ENCODE measurements at regions not wholly inside any gene's neighbourhood (a gene's known extent, or its start where the extent isn't known, plus 50 kb on each side); places are given as distances from the start of the nearest gene placed in this dataset.
"Not testable (repeated sequence)": the region's sequence is repeated elsewhere in the genome, so short reads cannot be mapped to it uniquely, and the experiment has no call there.

DNA sequence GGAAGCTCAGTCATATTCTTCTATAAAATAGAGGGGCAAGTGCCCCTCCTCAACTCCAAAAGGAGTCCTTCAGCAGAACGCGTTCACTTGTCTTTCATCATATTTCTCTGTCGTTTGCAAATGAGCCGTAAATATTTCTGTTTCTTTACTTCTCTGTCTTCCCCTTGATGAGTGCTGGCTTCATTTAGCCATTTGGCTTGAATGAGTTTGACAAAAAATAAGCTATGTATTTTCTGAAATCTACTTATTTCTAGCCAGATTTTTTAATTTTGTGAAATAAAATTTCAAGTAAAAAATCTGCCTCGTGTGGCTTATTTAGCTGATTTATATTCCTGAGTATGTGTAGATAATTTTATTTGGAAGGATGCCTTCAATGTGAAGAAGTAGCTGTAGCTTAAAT, 170.8 kb upstream of the DGKB start:
- H3K27ac ChIP-seq = no peak overlapping the region
- WGBS, 2 donors = 64 to 67% methylated on average over 5 of the region's 5 CpGs
- no peak for TF ChIP-seq POLR2A (IDR thresholded peaks at IDR 0.05)
- no peak for TF ChIP-seq CTCF (IDR thresholded peaks at IDR 0.05)
- no peaks in the 10 kb centered on the region for H3K9me3 ChIP-seq
- H3K27me3 ChIP-seq = no peaks in the 10 kb centered on the region
- intact Hi-C loops (cut with DNase I) = no loop called here
- no peak for DNase-seq
- ATAC-seq = no peak
- H3K4me3 ChIP-seq = no peak overlapping the region
- no peaks in the 10 kb centered on the region for H3K36me3 ChIP-seq (replicated peaks in 1 of 2; ENCODE audit: insufficient read depth in 1 of 2, low read depth in 2 of 2)
- H3K4me1 ChIP-seq = no peaks in the 10 kb centered on the region

- Histone ChIP-seq H3K27me3 (no peaks in the 10 kb centered on the region), H3K9me3 (no peaks in the 10 kb centered on the region), H3K36me3 (replicated peaks in 1 of 2; ENCODE audit: insufficient read depth in 1 of 2, low read depth in 2 of 2) (no peaks in the 10 kb centered on the region), H3K4me3 (no peak overlapping the region), H3K4me1 (no peaks in the 10 kb centered on the region), H3K27ac (no peak overlapping the region)
- TF ChIP-seq CTCF (IDR thresholded peaks at IDR 0.05) = no peak
- 78 to 85% methylated on average over 1 of the region's 1 CpG for WGBS, 2 donors
- intact Hi-C loops (cut with DNase I) = no loop called here
- DNase-seq (no peak), ATAC-seq (no peak)
Measured at GRCh38 chr7:15068324-15068723, 165.8 kb upstream of the DGKB start.

- ATAC-seq (no peak), DNase-seq (no peak)
- intact Hi-C loops (cut with DNase I) = no loop called here
- Histone ChIP-seq H3K27me3 (no peaks in the 10 kb centered on the region), H3K4me1 (no peaks in the 10 kb centered on the region), H3K36me3 (replicated peaks in 1 of 2; ENCODE audit: insufficient read depth in 1 of 2, low read depth in 2 of 2) (no peaks in the 10 kb centered on the region), H3K9me3 (no peaks in the 10 kb centered on the region), H3K4me3 (no peak overlapping the region), H3K27ac (no peak overlapping the region)
- TF ChIP-seq POLR2A (IDR thresholded peaks at IDR 0.05) (no peak), CTCF (IDR thresholded peaks at IDR 0.05) (no peak)
- WGBS, 2 donors = 49 to 65% methylated on average over 5 of the region's 5 CpGs
Measured at GRCh38 chr7:15057272-15057671, 154.7 kb upstream of the DGKB start.

DNA sequence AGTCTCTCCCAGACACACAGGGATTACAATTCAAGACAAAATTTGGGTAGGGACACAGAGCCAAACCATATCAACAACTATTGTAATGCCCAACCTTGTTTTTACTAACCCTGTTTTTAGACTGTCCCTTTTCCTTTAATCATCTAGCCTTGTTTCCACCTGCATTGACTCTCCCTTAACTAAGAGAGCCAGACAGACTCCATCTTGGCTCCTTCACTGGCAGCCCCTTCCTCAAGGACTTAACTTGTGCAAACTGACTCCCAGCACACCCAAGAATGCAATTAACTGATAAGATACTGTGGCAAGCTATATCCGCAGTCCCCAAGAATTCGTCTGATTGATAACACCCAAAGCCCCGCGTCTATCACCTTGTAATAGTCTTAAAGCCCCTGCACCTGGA, 151.8 kb upstream of the DGKB start:
- H3K9me3 ChIP-seq; ATAC-seq; H3K27ac ChIP-seq; H3K36me3 ChIP-seq (replicated peaks in 1 of 2; ENCODE audit: insufficient read depth in 1 of 2, low read depth in 2 of 2); DNase-seq; H3K4me3 ChIP-seq; H3K27me3 ChIP-seq; H3K4me1 ChIP-seq; intact Hi-C loops (cut with DNase I): not testable (repeated sequence)
- WGBS, 2 donors = 0 to 10% methylated on average over 3 to 4 of the region's 4 CpGs

DNA sequence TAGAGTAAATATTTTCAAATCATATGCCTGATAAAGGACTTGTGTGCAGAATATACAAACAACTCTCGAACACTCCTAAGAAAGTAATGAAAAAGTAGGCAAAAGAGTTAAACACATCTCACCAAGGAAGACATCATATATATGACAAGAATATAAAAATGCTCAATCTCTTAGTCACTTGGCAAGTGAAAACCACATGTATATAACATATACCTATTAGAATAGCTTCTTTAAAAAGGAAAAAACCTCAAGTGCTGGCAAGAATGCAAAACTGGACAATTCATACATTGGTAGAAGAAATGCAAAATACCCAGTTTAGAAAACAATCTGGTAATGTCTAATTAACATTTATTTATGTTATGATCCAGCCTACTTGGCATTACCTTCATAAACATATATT, 146.6 kb upstream of the DGKB start:
- TF ChIP-seq POLR2A (IDR thresholded peaks at IDR 0.05) (no peak), CTCF (IDR thresholded peaks at IDR 0.05) (no peak)
- no peaks in the 10 kb centered on the region for H3K4me1 ChIP-seq
- ATAC-seq = no peak
- no peak overlapping the region for H3K27ac ChIP-seq
- H3K4me3 ChIP-seq = no peak overlapping the region
- H3K36me3 ChIP-seq (replicated peaks in 1 of 2; ENCODE audit: insufficient read depth in 1 of 2, low read depth in 2 of 2) = no peaks in the 10 kb centered on the region
- H3K9me3 ChIP-seq = no peaks in the 10 kb centered on the region
- intact Hi-C loops (cut with DNase I) = no loop called here
- no peaks in the 10 kb centered on the region for H3K27me3 ChIP-seq
- no peak for DNase-seq
- 57 to 80% methylated on average over 1 of the region's 1 CpG for WGBS, 2 donors
